Glutamatergic neuron (in vitro differentiated cells): ENCODE measurements at regions not wholly inside any gene's neighbourhood (a gene's known extent, or its start where the extent isn't known, plus 50 kb on each side); places are given as distances from the start of the nearest gene placed in this dataset.

Experiments used
- DNase-seq: peaks from one replicate; pipeline ENCODE4 v3.0.0; 2022
- H3K27ac Mint-ChIP-seq: one replicate; pipeline ENCODE4 v1.8.0; 2020; ENCODE audit warnings: mild to moderate bottlenecking, mixed read lengths, inconsistent platforms; ENCODE audit not compliant: unreplicated experiment
- H3K27me3 Mint-ChIP-seq: one replicate; pipeline ENCODE4 v1.8.0; 2020; ENCODE audit warnings: mild to moderate bottlenecking, moderate library complexity, mixed read lengths, inconsistent platforms; ENCODE audit not compliant: unreplicated experiment
- H3K36me3 Mint-ChIP-seq: one replicate; pipeline ENCODE4 v1.8.0; 2020; ENCODE audit warnings: mild to moderate bottlenecking, mixed read lengths, inconsistent platforms; ENCODE audit not compliant: unreplicated experiment
- H3K4me1 Mint-ChIP-seq: one replicate; pipeline ENCODE4 v1.8.0; 2020; ENCODE audit warnings: mild to moderate bottlenecking, low read depth, mixed read lengths, inconsistent platforms; ENCODE audit not compliant: unreplicated experiment
- H3K4me3 Mint-ChIP-seq: one replicate; pipeline ENCODE4 v1.8.0; 2020; ENCODE audit warnings: mild to moderate bottlenecking, mixed read lengths, inconsistent platforms; ENCODE audit not compliant: unreplicated experiment
- H3K9me3 Mint-ChIP-seq: one replicate; pipeline ENCODE4 v1.8.0; 2020; ENCODE audit warnings: mild to moderate bottlenecking, moderate library complexity, mixed read lengths, inconsistent platforms; ENCODE audit not compliant: unreplicated experiment
- CTCF ChIP-seq: fragments of 200-600 bp; sonication (generic); IDR thresholded peaks from one replicate; pipeline ENCODE4 v1.5.0; 2021; ENCODE audit not compliant: partially characterized antibody, unreplicated experiment

GRCh38 chr15:66878761-66879160 lies 176.7 kb downstream of the SMAD6 start:
- no peak overlapping the region for H3K27ac Mint-ChIP-seq
- TF ChIP-seq CTCF = no peak
- peaks cover 8% of the 10 kb centered on the region for H3K27me3 Mint-ChIP-seq
- no peak for DNase-seq
- no peak overlapping the region for H3K4me3 Mint-ChIP-seq
- no peaks in the 10 kb centered on the region for H3K9me3 Mint-ChIP-seq
- H3K4me1 Mint-ChIP-seq = peaks cover 8% of the 10 kb centered on the region
- H3K36me3 Mint-ChIP-seq = no peaks in the 10 kb centered on the region

GRCh38 chr15:66879531-66880368 lies 177.7 kb downstream of the SMAD6 start:
- H3K9me3 Mint-ChIP-seq = no peaks in the 10 kb centered on the region
- H3K27ac Mint-ChIP-seq = no peak overlapping the region
- no peak for DNase-seq
- H3K36me3 Mint-ChIP-seq = no peaks in the 10 kb centered on the region
- H3K27me3 Mint-ChIP-seq = peaks cover 8% of the 10 kb centered on the region
- no peak for TF ChIP-seq CTCF
- H3K4me3 Mint-ChIP-seq = no peak overlapping the region
- peaks cover 8% of the 10 kb centered on the region for H3K4me1 Mint-ChIP-seq

- no peak for DNase-seq
- H3K27ac Mint-ChIP-seq = no peak overlapping the region
- no peak for TF ChIP-seq CTCF
- peaks cover 8% of the 10 kb centered on the region for H3K4me1 Mint-ChIP-seq
- H3K4me3 Mint-ChIP-seq = no peak overlapping the region
- H3K9me3 Mint-ChIP-seq = no peaks in the 10 kb centered on the region
- H3K36me3 Mint-ChIP-seq = no peaks in the 10 kb centered on the region
- H3K27me3 Mint-ChIP-seq = peaks cover 8% of the 10 kb centered on the region
These were observed 178.5 kb downstream of the SMAD6 start for GRCh38 chr15:66880380-66881155.

- H3K27ac Mint-ChIP-seq = no peak overlapping the region
- peaks cover 8% of the 10 kb centered on the region for H3K27me3 Mint-ChIP-seq
- H3K9me3 Mint-ChIP-seq = no peaks in the 10 kb centered on the region
- DNase-seq = no peak
- no peaks in the 10 kb centered on the region for H3K36me3 Mint-ChIP-seq
- no peak for TF ChIP-seq CTCF
- peaks cover 8% of the 10 kb centered on the region for H3K4me1 Mint-ChIP-seq
- H3K4me3 Mint-ChIP-seq = peak overlapping the region; percentile 14
These were observed 179.3 kb downstream of the SMAD6 start for GRCh38 chr15:66881173-66881905.
